Parathyroid adenoma (tissue), 2 donors: ENCODE measurements at regions not wholly inside any gene's neighbourhood (a gene's known extent, or its start where the extent isn't known, plus 50 kb on each side); places are given as distances from the start of the nearest gene placed in this dataset.

Source experiments
- H2AFZ ChIP-seq: fragments of 300-600 bp; sonication (generic); one replicate; pipeline ENCODE4 v1.7.0; 2017; ENCODE audit warnings: antibody characterized with exemption, mild to moderate bottlenecking
- H3K27ac ChIP-seq: fragments of 300-600 bp; sonication (generic); one replicate; pipeline ENCODE4 v1.7.0; 2017
- H3K27me3 ChIP-seq: fragments of 300-600 bp; sonication (generic); one replicate; pipeline ENCODE4 v1.7.0; 2017; ENCODE audit warnings: low read length; ENCODE audit not compliant: control insufficient read depth, insufficient read depth
- H3K36me3 ChIP-seq: fragments of 300-600 bp; sonication (generic); one replicate; pipeline ENCODE4 v1.7.0; 2017; ENCODE audit warnings: low read length; ENCODE audit not compliant: control insufficient read depth, insufficient read depth
- H3K4me1 ChIP-seq: fragments of 300-600 bp; sonication (generic); one replicate; pipeline ENCODE4 v1.7.0; 2017; ENCODE audit warnings: control low read depth
- H3K4me2 ChIP-seq: fragments of 300-600 bp; sonication (generic); one replicate; pipeline ENCODE4 v1.7.0; 2017; ENCODE audit warnings: low read length
- H3K4me3 ChIP-seq: fragments of 300-600 bp; sonication (generic); one replicate; pipeline ENCODE4 v1.7.0; 2017; ENCODE audit warnings: low read depth, low read length
- H3K79me2 ChIP-seq: fragments of 300-600 bp; sonication (generic); one replicate; pipeline ENCODE4 v1.7.0; 2017; ENCODE audit warnings: control low read depth
- H3K9ac ChIP-seq: fragments of 300-600 bp; sonication (generic); one replicate; pipeline ENCODE4 v1.7.0; 2017; ENCODE audit warnings: mild to moderate bottlenecking
- H3K9me3 ChIP-seq: fragments of 300-600 bp; sonication (generic); one replicate; pipeline ENCODE4 v1.7.0; 2017; ENCODE audit warnings: low read length; ENCODE audit not compliant: control insufficient read depth
- TF ChIP-seq, protein P1 (sequence below): fragments of 300-600 bp; sonication (generic); IDR thresholded peaks from one replicate; pipeline ENCODE4 v1.7.0; 2017; ENCODE audit warnings: antibody characterized with exemption, mild to moderate bottlenecking
- donor health status: primary hyperparathyroidism.

- Histone ChIP-seq H3K27ac (no peak overlapping the region), H3K9me3 (no peaks in the 10 kb centered on the region), H3K4me1 (no peaks in the 10 kb centered on the region), H3K4me2 (no peak overlapping the region), H3K4me3 (no peak overlapping the region), H2AFZ (no peak overlapping the region), H3K9ac (no peak overlapping the region), H3K79me2 (no peaks in the 10 kb centered on the region), H3K27me3 (no peaks in the 10 kb centered on the region), H3K36me3 (no peaks in the 10 kb centered on the region)
- TF ChIP-seq, protein P1, sequence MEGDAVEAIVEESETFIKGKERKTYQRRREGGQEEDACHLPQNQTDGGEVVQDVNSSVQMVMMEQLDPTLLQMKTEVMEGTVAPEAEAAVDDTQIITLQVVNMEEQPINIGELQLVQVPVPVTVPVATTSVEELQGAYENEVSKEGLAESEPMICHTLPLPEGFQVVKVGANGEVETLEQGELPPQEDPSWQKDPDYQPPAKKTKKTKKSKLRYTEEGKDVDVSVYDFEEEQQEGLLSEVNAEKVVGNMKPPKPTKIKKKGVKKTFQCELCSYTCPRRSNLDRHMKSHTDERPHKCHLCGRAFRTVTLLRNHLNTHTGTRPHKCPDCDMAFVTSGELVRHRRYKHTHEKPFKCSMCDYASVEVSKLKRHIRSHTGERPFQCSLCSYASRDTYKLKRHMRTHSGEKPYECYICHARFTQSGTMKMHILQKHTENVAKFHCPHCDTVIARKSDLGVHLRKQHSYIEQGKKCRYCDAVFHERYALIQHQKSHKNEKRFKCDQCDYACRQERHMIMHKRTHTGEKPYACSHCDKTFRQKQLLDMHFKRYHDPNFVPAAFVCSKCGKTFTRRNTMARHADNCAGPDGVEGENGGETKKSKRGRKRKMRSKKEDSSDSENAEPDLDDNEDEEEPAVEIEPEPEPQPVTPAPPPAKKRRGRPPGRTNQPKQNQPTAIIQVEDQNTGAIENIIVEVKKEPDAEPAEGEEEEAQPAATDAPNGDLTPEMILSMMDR, result no peak
Measured at GRCh38 chr13:60258349-60258748, 94.6 kb upstream of the DIAPH3 start.

GRCh38 chr13:60260440-60260839, 96.7 kb upstream of the DIAPH3 start:
- no peak overlapping the region for H3K27ac ChIP-seq
- H3K4me2 ChIP-seq, result no peak overlapping the region
- H2AFZ ChIP-seq, result no peak overlapping the region
- no peaks in the 10 kb centered on the region for H3K4me1 ChIP-seq
- no peaks in the 10 kb centered on the region for H3K36me3 ChIP-seq
- no peak overlapping the region for H3K9ac ChIP-seq
- H3K79me2 ChIP-seq, result no peaks in the 10 kb centered on the region
- TF ChIP-seq, protein P1, result no peak
- no peaks in the 10 kb centered on the region for H3K9me3 ChIP-seq
- no peaks in the 10 kb centered on the region for H3K27me3 ChIP-seq
- no peak overlapping the region for H3K4me3 ChIP-seq

GRCh38 chr13:60261432-60262351, 98.0 kb upstream of the DIAPH3 start:
- Histone ChIP-seq H3K4me3 (no peak overlapping the region), H3K27me3 (no peaks in the 10 kb centered on the region), H3K4me1 (no peaks in the 10 kb centered on the region), H3K9me3 (no peaks in the 10 kb centered on the region), H3K4me2 (no peak overlapping the region), H3K9ac (no peak overlapping the region), H2AFZ (no peak overlapping the region), H3K27ac (no peak overlapping the region), H3K36me3 (no peaks in the 10 kb centered on the region), H3K79me2 (no peaks in the 10 kb centered on the region)
- TF ChIP-seq, protein P1, result no peak

- no peak overlapping the region for H3K27ac ChIP-seq
- no peaks in the 10 kb centered on the region for H3K4me1 ChIP-seq
- no peak overlapping the region for H3K4me3 ChIP-seq
- H2AFZ ChIP-seq, result no peak overlapping the region
- no peak overlapping the region for H3K9ac ChIP-seq
- no peaks in the 10 kb centered on the region for H3K79me2 ChIP-seq
- no peaks in the 10 kb centered on the region for H3K36me3 ChIP-seq
- H3K27me3 ChIP-seq, result no peaks in the 10 kb centered on the region
- no peak overlapping the region for H3K4me2 ChIP-seq
- H3K9me3 ChIP-seq, result no peaks in the 10 kb centered on the region
- TF ChIP-seq, protein P1, result no peak
Measured at GRCh38 chr13:60265566-60265965, 101.8 kb upstream of the DIAPH3 start.
